SH-SY5Y (cell line): ENCODE measurements at regions not wholly inside any gene's neighbourhood (a gene's known extent, or its start where the extent isn't known, plus 50 kb on each side); places are given as distances from the start of the nearest gene placed in this dataset.

Experiments
- GATA2 ChIP-seq: IDR thresholded peaks from 2 replicates; pipeline ENCODE4 v1.6.1; 2011; ENCODE audit warnings: mild to moderate bottlenecking, low read depth, low read length
- GATA3 ChIP-seq: IDR thresholded peaks from 2 replicates; pipeline ENCODE4 v1.6.1; 2011; ENCODE audit warnings: low read depth, mild to moderate bottlenecking, low read length, moderate library complexity

DNA sequence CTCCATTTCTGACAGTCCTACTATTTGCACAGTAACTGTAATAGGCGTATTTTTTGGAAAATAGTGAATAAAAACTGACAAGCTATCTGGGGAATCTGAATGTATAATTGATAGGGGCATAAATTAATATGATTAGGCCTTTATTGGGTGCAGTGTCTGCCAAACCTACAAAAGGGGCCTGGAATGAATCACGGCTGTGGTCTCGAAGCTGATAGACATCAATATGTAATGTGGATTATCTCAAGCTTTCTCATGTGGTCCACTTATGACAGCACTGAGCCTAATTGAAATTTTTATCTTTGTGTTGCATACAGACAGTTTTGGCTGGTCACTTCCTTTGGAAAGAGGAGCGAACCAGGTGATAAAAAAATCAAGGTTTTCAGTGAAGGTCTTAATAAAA is 450.4 kb downstream of the GPATCH2 start:
- TF ChIP-seq GATA2 (peak; percentile 99), GATA3 (peak; percentile 100)
